DOHH2 (cell line): ENCODE measurements at regions not wholly inside any gene's neighbourhood (a gene's known extent, or its start where the extent isn't known, plus 50 kb on each side); places are given as distances from the start of the nearest gene placed in this dataset.

Source experiments
- H3F3A ChIP-seq: fragments of 200-600 bp; sonication (generic), shearing (Covaris generic); 2 replicates; pipeline ENCODE4 v1.6.0; 2016; ENCODE audit warnings: antibody characterized with exemption, mild to moderate bottlenecking; ENCODE audit not compliant: control insufficient read depth, insufficient read depth
- H3K27ac ChIP-seq: fragments of 200-600 bp; sonication (generic); 2 replicates; pipeline ENCODE4 v1.5.1; 2014; ENCODE audit warnings: low read depth, mild to moderate bottlenecking, low read length, moderate library complexity
- H3K27me3 ChIP-seq: fragments of 200-600 bp; sonication (generic); 2 replicates; pipeline ENCODE4 v1.6.1; 2014; ENCODE audit warnings: mild to moderate bottlenecking, low read length, mixed read lengths; ENCODE audit not compliant: control insufficient read depth
- H3K36me3 ChIP-seq: fragments of 200-600 bp; sonication (generic); 2 replicates; pipeline ENCODE4 v1.6.1; 2014; ENCODE audit warnings: mild to moderate bottlenecking, low read length, moderate library complexity, mixed read lengths; ENCODE audit not compliant: control insufficient read depth
- H3K4me1 ChIP-seq: fragments of 200-600 bp; sonication (generic); 2 replicates; pipeline ENCODE4 v1.6.1; 2014; ENCODE audit warnings: mild to moderate bottlenecking, low read length, mixed read lengths; ENCODE audit not compliant: control insufficient read depth
- H3K4me2 ChIP-seq: fragments of 200-600 bp; sonication (generic); 2 replicates; pipeline ENCODE4 v1.6.0; 2014; ENCODE audit warnings: mild to moderate bottlenecking, low read length, moderate library complexity
- H3K4me3 ChIP-seq: fragments of 200-600 bp; sonication (generic); 2 replicates; pipeline ENCODE4 v1.5.1; 2014; ENCODE audit warnings: mild to moderate bottlenecking, low read length, mixed read lengths
- H3K79me2 ChIP-seq: fragments of 200-600 bp; sonication (generic); 2 replicates; pipeline ENCODE4 v1.6.1; 2014; ENCODE audit warnings: mild to moderate bottlenecking, low read length, mixed read lengths; ENCODE audit not compliant: control insufficient read depth
- H3K9me2 ChIP-seq: fragments of 200-600 bp; sonication (generic); replicated peaks from 2 replicates; pipeline ENCODE4 v1.6.1; 2014; ENCODE audit warnings: mild to moderate bottlenecking, low read length, mixed read lengths; ENCODE audit not compliant: control insufficient read depth
- H3K9me3 ChIP-seq: fragments of 200-600 bp; sonication (generic); 2 replicates; pipeline ENCODE4 v1.6.1; 2014; ENCODE audit warnings: antibody characterized with exemption, low read length, mixed read lengths; ENCODE audit not compliant: control insufficient read depth, insufficient read depth
- H4K20me1 ChIP-seq: fragments of 200-600 bp; sonication (generic); 2 replicates; pipeline ENCODE4 v1.6.0; 2014; ENCODE audit warnings: low read depth, mild to moderate bottlenecking, antibody characterized with exemption, low read length, moderate library complexity; ENCODE audit not compliant: control insufficient read depth, insufficient read depth
- EZH2phosphoT487 ChIP-seq: fragments of 200-600 bp; sonication (generic); IDR thresholded peaks from 2 replicates; pipeline ENCODE4 v1.6.1; 2017; ENCODE audit warnings: borderline replicate concordance, mild to moderate bottlenecking, antibody characterized with exemption, low read length, moderate library complexity, mixed read lengths
- TF ChIP-seq, protein P1 (sequence below): fragments of 200-600 bp; sonication (generic); IDR thresholded peaks from one replicate; pipeline ENCODE4 v1.5.1; 2014; ENCODE audit warnings: antibody characterized with exemption, mild to moderate bottlenecking, low read depth, low read length; ENCODE audit not compliant: poor library complexity, severe bottlenecking

DNA sequence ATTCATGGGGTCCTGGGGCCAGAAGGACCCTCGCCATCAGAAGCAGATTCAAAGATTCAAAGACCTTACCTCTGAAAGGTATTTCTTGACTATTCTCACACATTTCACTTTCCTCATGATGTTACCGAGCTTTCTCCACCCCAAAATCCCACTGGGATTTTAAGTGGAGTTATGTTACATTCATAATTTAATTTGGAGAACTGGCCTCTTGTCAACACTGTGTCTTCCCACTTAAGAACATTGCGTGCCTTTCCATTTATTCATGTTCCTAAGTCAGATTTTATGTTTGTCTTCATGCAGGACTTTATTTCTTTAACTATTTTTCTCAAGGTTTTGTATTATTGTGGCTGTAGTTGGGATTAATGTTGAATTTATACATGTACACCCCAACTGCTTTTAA, 123.5 kb upstream of the BMPER start:
- Histone ChIP-seq H4K20me1 (no peaks in the 10 kb centered on the region), H3K79me2 (no peaks in the 10 kb centered on the region), H3K4me2 (no peak overlapping the region), H3F3A (no peaks in the 10 kb centered on the region), H3K27ac (no peak overlapping the region), H3K27me3 (0 out of 2 replicates have a peak, but pooled peaks cover 3% of the 10 kb centered on the region), H3K36me3 (no peaks in the 10 kb centered on the region), H3K9me3 (no peaks in the 10 kb centered on the region), H3K4me1 (no peaks in the 10 kb centered on the region), H3K9me2 (no peaks in the 10 kb centered on the region), H3K4me3 (no peak overlapping the region)
- no peak for TF ChIP-seq EZH2phosphoT487
- TF ChIP-seq, protein P1, sequence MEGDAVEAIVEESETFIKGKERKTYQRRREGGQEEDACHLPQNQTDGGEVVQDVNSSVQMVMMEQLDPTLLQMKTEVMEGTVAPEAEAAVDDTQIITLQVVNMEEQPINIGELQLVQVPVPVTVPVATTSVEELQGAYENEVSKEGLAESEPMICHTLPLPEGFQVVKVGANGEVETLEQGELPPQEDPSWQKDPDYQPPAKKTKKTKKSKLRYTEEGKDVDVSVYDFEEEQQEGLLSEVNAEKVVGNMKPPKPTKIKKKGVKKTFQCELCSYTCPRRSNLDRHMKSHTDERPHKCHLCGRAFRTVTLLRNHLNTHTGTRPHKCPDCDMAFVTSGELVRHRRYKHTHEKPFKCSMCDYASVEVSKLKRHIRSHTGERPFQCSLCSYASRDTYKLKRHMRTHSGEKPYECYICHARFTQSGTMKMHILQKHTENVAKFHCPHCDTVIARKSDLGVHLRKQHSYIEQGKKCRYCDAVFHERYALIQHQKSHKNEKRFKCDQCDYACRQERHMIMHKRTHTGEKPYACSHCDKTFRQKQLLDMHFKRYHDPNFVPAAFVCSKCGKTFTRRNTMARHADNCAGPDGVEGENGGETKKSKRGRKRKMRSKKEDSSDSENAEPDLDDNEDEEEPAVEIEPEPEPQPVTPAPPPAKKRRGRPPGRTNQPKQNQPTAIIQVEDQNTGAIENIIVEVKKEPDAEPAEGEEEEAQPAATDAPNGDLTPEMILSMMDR: no peak

DNA sequence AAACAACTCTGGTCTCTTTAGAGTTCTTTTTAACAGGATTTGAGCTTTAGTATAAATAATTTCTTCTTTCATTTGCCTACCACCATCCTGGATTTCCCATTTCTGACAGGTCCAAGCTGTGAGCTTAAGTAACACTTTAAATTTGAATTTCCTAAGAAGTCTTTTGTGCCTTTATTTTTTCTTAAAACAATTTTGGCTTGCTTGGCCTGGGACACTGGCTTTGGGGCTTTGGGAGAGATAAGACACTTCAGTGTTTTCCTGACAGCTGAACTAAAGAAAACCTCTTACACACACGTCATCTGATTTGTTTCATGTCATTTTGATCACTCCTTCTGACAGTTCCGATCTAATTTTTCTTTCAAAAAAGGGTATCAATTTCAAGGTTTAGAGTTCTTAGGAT, 121.3 kb upstream of the BMPER start:
- TF ChIP-seq, protein P1: no peak
- no peak for TF ChIP-seq EZH2phosphoT487
- no peaks in the 10 kb centered on the region for H3F3A ChIP-seq
- H3K4me2 ChIP-seq: no peak overlapping the region

DNA sequence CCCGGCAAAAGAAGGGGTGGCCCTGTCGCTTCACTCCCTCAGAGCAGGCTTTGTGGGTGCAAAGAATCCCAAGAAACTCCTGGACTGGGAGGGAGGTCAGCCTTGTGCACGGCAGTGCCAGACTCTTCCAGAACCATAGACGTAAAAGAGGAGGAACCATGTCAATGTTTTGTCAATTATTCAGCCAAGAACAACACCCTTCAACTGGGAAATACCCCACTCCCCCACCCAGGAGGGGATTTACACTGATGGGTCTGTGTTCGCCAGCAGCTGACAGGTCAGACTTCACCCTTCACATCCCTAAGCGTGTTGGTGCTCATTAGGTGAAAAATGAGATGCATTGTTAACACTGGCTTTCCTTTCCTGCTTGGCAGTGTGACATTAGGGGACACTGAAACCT, 116.8 kb upstream of the BMPER start:
- H3K27ac ChIP-seq: no peak overlapping the region
- H3K4me1 ChIP-seq: no peaks in the 10 kb centered on the region
- no peak overlapping the region for H3K4me2 ChIP-seq
- TF ChIP-seq, protein P1: no peak
- no peak for TF ChIP-seq EZH2phosphoT487
- H3K36me3 ChIP-seq: no peaks in the 10 kb centered on the region
- no peaks in the 10 kb centered on the region for H3F3A ChIP-seq
- H3K27me3 ChIP-seq: no peaks in the 10 kb centered on the region
- no peak overlapping the region for H3K4me3 ChIP-seq
- no peaks in the 10 kb centered on the region for H3K79me2 ChIP-seq
- no peaks in the 10 kb centered on the region for H3K9me2 ChIP-seq
- no peaks in the 10 kb centered on the region for H3K9me3 ChIP-seq
- no peaks in the 10 kb centered on the region for H4K20me1 ChIP-seq

More for the DNA sequence above, 121.3 kb upstream of the BMPER start:
- Histone ChIP-seq H3K27ac (no peak overlapping the region), H4K20me1 (no peaks in the 10 kb centered on the region), H3K9me2 (no peaks in the 10 kb centered on the region), H3K4me3 (no peak overlapping the region), H3K79me2 (no peaks in the 10 kb centered on the region), H3K9me3 (no peaks in the 10 kb centered on the region), H3K4me1 (no peaks in the 10 kb centered on the region), H3K36me3 (no peaks in the 10 kb centered on the region), H3K27me3 (0 out of 2 replicates have a peak, but pooled peaks cover 3% of the 10 kb centered on the region)
